HCT116 (cell line): ENCODE measurements at regions not wholly inside any gene's neighbourhood (a gene's known extent, or its start where the extent isn't known, plus 50 kb on each side); places are given as distances from the start of the nearest gene placed in this dataset.

Experiments
- ATAC-seq: fragments of 200-7000 bp; cut with Tn5 transposase; 2 replicates; pipeline ENCODE4 v1.9.1; 2020; ENCODE audit warnings: mild to moderate bottlenecking, moderate library complexity
- BruUV-seq: library from RNA; stranded (reverse); fragments of 400-500 nt; replicated peaks from 2 replicates; lab custom pipeline; 2021; lab: Mats Ljungman, UMichigan
- CTCF ChIA-PET: fragments of 300-600 bp; sonication (Branson Sonifier 250); formaldehyde crosslinking; loops from one replicate; lab custom pipeline; 2021; ENCODE audit warnings: antibody characterized with exemption; lab: Charles Lee
- POLR2A ChIA-PET: fragments of 300-600, 350-600 bp; sonication (Branson Sonifier 250); formaldehyde crosslinking; loops from one replicate; lab custom pipeline; 2021; ENCODE audit warnings: antibody characterized with exemption; lab: Charles Lee
- RAD21 ChIA-PET, 2 experiments: fragments of 300-600 bp; sonication (Branson Sonifier 250); formaldehyde crosslinking; loops; one replicate each; lab custom pipeline; 2023; ENCODE audit warnings: low total read pairs in 2 of 2; ENCODE audit not compliant: uncharacterized antibody in 2 of 2, unreplicated experiment in 2 of 2, low non-redundant PET in 1 of 2; lab: Charles Lee
- DNase-seq: peaks from one replicate; pipeline ENCODE4 v3.0.0-alpha.2; 2010; ENCODE audit warnings: low read depth, low spot score
- H2AFZ ChIP-seq: fragments of 200-600 bp; shearing (Covaris generic), sonication (generic); 2 replicates; pipeline ENCODE4 v1.6.1; 2017; ENCODE audit warnings: low read depth, mixed run types, mixed read lengths, antibody characterized with exemption, low read length; ENCODE audit not compliant: poor library complexity, severe bottlenecking
- H3K27ac ChIP-seq: 2 replicates; pipeline ENCODE4 v1.5.1; 2012; ENCODE audit warnings: low read depth, low read length
- H3K27me3 ChIP-seq: fragments of 200-600 bp; sonication (generic); 2 replicates; pipeline ENCODE4 v1.6.1; 2016; ENCODE audit warnings: mixed run types, low read length, mixed read lengths; ENCODE audit not compliant: insufficient read depth
- H3K36me3 ChIP-seq, 2 experiments: fragments of 200-500 bp in 1 of 2; fragments of 200-600 bp in 1 of 2; sonication (Bioruptor generic) in 1 of 2; sonication (generic) in 1 of 2; 2 replicates each; pipeline versions ENCODE4 v1.5.1 to v1.6.1; 2014 to 2016; ENCODE audit warnings: low read length in 2 of 2, inconsistent platforms in 1 of 2, mixed read lengths in 1 of 2, mixed run types in 1 of 2; ENCODE audit not compliant: insufficient read depth in 2 of 2, control insufficient read depth in 1 of 2
- H3K4me1 ChIP-seq, 2 experiments: fragments of 200-600 bp in 1 of 2; sonication (generic) in 1 of 2; 2 replicates each; pipeline versions ENCODE4 v1.5.1 to v1.6.1; 2012 to 2017; ENCODE audit warnings: low read length in 2 of 2, inconsistent platforms in 1 of 2, mild to moderate bottlenecking in 1 of 2, mixed read lengths in 1 of 2, mixed run types in 1 of 2, moderate library complexity in 1 of 2; ENCODE audit not compliant: insufficient read depth in 2 of 2, control insufficient read depth in 1 of 2
- H3K4me2 ChIP-seq: fragments of 200-600 bp; sonication (generic); 2 replicates; pipeline ENCODE4 v1.6.1; 2017; ENCODE audit warnings: mixed run types, low read length, mixed read lengths
- H3K4me3 ChIP-seq, 2 experiments: fragments of 200-600 bp in 1 of 2; sonication (generic) in 1 of 2; replicated peaks in 1 of 2; 2 replicates each; pipeline ENCODE4 v1.5.1; 2011 to 2016; ENCODE audit warnings: low read length in 2 of 2, control low read depth in 1 of 2, low read depth in 1 of 2, mild to moderate bottlenecking in 1 of 2, mixed read lengths in 1 of 2, mixed run types in 1 of 2
- H3K79me2 ChIP-seq: fragments of 200-600 bp; sonication (generic); 2 replicates; pipeline ENCODE4 v1.6.1; 2017; ENCODE audit warnings: mild to moderate bottlenecking, mixed run types, low read length, moderate library complexity, mixed read lengths; ENCODE audit not compliant: insufficient read depth
- H3K9ac ChIP-seq: fragments of 200-600 bp; sonication (generic); 2 replicates; pipeline ENCODE4 v1.6.1; 2016; ENCODE audit warnings: low read length, mixed read lengths
- H3K9me2 ChIP-seq: fragments of 200-600 bp; sonication (generic), shearing (Covaris generic); 2 replicates; pipeline ENCODE4 v1.6.1; 2017; ENCODE audit warnings: mixed run types, mild to moderate bottlenecking, moderate library complexity; ENCODE audit not compliant: insufficient read depth
- H3K9me3 ChIP-seq, 2 experiments: fragments of 200-500 bp in 1 of 2; fragments of 200-600 bp in 1 of 2; sonication (Bioruptor generic) in 1 of 2; sonication (generic) in 1 of 2; 2 replicates each; pipeline ENCODE4 v1.6.1; 2014 to 2017; ENCODE audit warnings: low read length in 2 of 2, mixed read lengths in 2 of 2, inconsistent platforms in 1 of 2, low read depth in 1 of 2, mild to moderate bottlenecking in 1 of 2, mixed run types in 1 of 2, moderate library complexity in 1 of 2; ENCODE audit not compliant: control insufficient read depth in 1 of 2, insufficient read depth in 1 of 2
- H4K20me1 ChIP-seq: fragments of 200-600 bp; sonication (generic), shearing (Covaris generic); 2 replicates; pipeline ENCODE4 v1.6.1; 2017; ENCODE audit warnings: mixed run types, mild to moderate bottlenecking, moderate library complexity; ENCODE audit not compliant: insufficient read depth
- EZH2 ChIP-seq: fragments of 200-600 bp; sonication (generic); IDR thresholded peaks from 2 replicates; pipeline ENCODE4 v1.6.1; 2017; ENCODE audit warnings: antibody characterized with exemption, mixed run types
- EZH2phosphoT487 ChIP-seq: fragments of 200-600 bp; IDR thresholded peaks from 2 replicates; pipeline ENCODE4 v1.6.1; 2018; ENCODE audit warnings: antibody characterized with exemption, borderline replicate concordance
- FOSL1 ChIP-seq: IDR thresholded peaks from 2 replicates; pipeline ENCODE4 v1.6.1; 2012; ENCODE audit warnings: low read depth
- POLR2AphosphoS5 ChIP-seq: IDR thresholded peaks from 2 replicates; pipeline ENCODE4 v1.6.1; 2011; ENCODE audit warnings: mild to moderate bottlenecking, low read depth, low read length, moderate library complexity
- TCF7L2 ChIP-seq: IDR thresholded peaks from 2 replicates; pipeline ENCODE4 v1.7.0; 2011; ENCODE audit warnings: borderline replicate concordance, inconsistent platforms; ENCODE audit not compliant: insufficient read depth, insufficient read length; ENCODE audit errors: extremely low read depth
- ZNF274 ChIP-seq: fragments of 200-500 bp; sonication (Bioruptor generic); IDR thresholded peaks from 2 replicates; pipeline ENCODE4 v1.6.1; 2014; ENCODE audit warnings: mild to moderate bottlenecking, low read depth, low read length, inconsistent platforms
- intact Hi-C: fragments of 100-400 bp; cut with micrococcal nuclease; formaldehyde crosslinking; loops from 2 replicates; pipeline ENCODE4 v1.10.0; 2022
- TF ChIP-seq, protein P1 (sequence below): IDR thresholded peaks from 2 replicates; pipeline ENCODE4 v1.6.1; 2011; ENCODE audit warnings: mild to moderate bottlenecking, low read length, moderate library complexity; ENCODE audit not compliant: insufficient replicate concordance; ENCODE audit errors: extremely low read depth
- TF ChIP-seq, protein P2 (sequence below): IDR thresholded peaks from 2 replicates; pipeline ENCODE4 v1.6.1; 2012

DNA sequence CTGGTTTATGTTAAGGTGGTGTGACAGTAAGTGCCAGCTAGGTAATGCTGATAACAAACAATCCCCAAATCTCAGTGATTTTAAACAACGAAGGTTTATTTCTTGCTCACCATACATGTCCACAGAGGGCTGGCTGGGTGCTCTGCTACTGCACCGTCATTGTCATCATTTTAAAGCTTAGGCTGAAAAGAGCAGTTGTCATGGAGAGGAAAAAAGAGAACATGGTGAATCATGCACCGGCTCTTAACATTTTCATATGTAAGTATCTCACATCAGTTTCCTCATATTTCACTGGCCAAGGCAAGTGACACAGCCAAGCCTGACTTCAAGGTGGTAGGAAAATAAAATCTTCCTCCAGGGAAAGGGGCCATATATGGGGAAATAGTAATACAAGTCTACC is 746.9 kb downstream of the SORCS3 start:
- no peaks in the 10 kb centered on the region for H3K4me1 ChIP-seq
- H3K36me3 ChIP-seq, result no peaks in the 10 kb centered on the region
- no peak overlapping the region for H3K27ac ChIP-seq
- no peak overlapping the region for H2AFZ ChIP-seq
- H3K9me3 ChIP-seq, result peaks cover 27 to 31% of the 10 kb centered on the region in 2 experiments; a peak in 3 of 4 replicates
- ChIA-PET CTCF (no interaction called here), RAD21 (no interaction called here)
- H3K9ac ChIP-seq, result no peak overlapping the region
- H3K79me2 ChIP-seq, result no peaks in the 10 kb centered on the region
- H4K20me1 ChIP-seq, result no peaks in the 10 kb centered on the region
- H3K4me3 ChIP-seq, result no peak overlapping the region
- H3K27me3 ChIP-seq, result no peaks in the 10 kb centered on the region
- no TSS peak for BruUV-seq
- TF ChIP-seq, protein P1, sequence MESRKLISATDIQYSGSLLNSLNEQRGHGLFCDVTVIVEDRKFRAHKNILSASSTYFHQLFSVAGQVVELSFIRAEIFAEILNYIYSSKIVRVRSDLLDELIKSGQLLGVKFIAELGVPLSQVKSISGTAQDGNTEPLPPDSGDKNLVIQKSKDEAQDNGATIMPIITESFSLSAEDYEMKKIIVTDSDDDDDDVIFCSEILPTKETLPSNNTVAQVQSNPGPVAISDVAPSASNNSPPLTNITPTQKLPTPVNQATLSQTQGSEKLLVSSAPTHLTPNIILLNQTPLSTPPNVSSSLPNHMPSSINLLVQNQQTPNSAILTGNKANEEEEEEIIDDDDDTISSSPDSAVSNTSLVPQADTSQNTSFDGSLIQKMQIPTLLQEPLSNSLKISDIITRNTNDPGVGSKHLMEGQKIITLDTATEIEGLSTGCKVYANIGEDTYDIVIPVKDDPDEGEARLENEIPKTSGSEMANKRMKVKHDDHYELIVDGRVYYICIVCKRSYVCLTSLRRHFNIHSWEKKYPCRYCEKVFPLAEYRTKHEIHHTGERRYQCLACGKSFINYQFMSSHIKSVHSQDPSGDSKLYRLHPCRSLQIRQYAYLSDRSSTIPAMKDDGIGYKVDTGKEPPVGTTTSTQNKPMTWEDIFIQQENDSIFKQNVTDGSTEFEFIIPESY, result no peak
- TF ChIP-seq EZH2phosphoT487 (no peak), TCF7L2 (no peak), ZNF274 (no peak), POLR2AphosphoS5 (no peak), EZH2 (no peak), FOSL1 (no peak)
- TF ChIP-seq, protein P2, sequence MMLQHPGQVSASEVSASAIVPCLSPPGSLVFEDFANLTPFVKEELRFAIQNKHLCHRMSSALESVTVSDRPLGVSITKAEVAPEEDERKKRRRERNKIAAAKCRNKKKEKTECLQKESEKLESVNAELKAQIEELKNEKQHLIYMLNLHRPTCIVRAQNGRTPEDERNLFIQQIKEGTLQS, result no peak
- TF ChIP-seq, all 23 proteins: peak for 0
- H3K9me2 ChIP-seq, result no peaks in the 10 kb centered on the region
- POLR2A ChIA-PET, result no interaction called here
- DNase-seq (no peak), ATAC-seq (no peak)
- intact Hi-C loops, result no loop called here
- H3K4me2 ChIP-seq, result no peak overlapping the region
